Uterus (tissue), 2 donors: ENCODE measurements at regions not wholly inside any gene's neighbourhood (a gene's known extent, or its start where the extent isn't known, plus 50 kb on each side); places are given as distances from the start of the nearest gene placed in this dataset.

Experiments used
- CTCF ChIP-seq, 4 experiments: fragments of 200-600 bp in 2 of 4; fragments of 450-650 bp in 2 of 4; sonication (generic) in 2 of 4; IDR thresholded peaks; one replicate each; pipeline ENCODE4 v1.5.1; 2016 to 2019; ENCODE audit warnings: antibody characterized with exemption in 4 of 4, mild to moderate bottlenecking in 2 of 4, moderate library complexity in 1 of 4
- POLR2A ChIP-seq, 2 donors: fragments of 450-650 bp; IDR thresholded peaks; one replicate each; pipeline ENCODE4 v1.6.1; 2016; ENCODE audit warnings: antibody characterized with exemption in 2 of 2, mild to moderate bottlenecking in 1 of 2, moderate library complexity in 1 of 2

GRCh38 chr5:13533833-13534232 is 410.7 kb downstream of the DNAH5 start:
- no peak for TF ChIP-seq POLR2A (IDR thresholded peaks at IDR 0.05)
- TF ChIP-seq CTCF (IDR thresholded peaks at IDR 0.05): no peak
